Stimulated activated CD4-positive, alpha-beta T cell treated with anti-CD3 and anti-CD28 coated beads, Interleukin-4, amount 100 ng/mL, for 48 hours (primary cell): ENCODE measurements at regions not wholly inside any gene's neighbourhood (a gene's known extent, or its start where the extent isn't known, plus 50 kb on each side); places are given as distances from the start of the nearest gene placed in this dataset.
"Not testable (repeated sequence)": the region's sequence is repeated elsewhere in the genome, so short reads cannot be mapped to it uniquely, and the experiment has no call there.

Experiments used
- DNase-seq, 2 donors: peaks; one replicate each; pipeline ENCODE4 v3.0.0-alpha.2; 2020; ENCODE audit warnings: low read depth in 2 of 2

DNA sequence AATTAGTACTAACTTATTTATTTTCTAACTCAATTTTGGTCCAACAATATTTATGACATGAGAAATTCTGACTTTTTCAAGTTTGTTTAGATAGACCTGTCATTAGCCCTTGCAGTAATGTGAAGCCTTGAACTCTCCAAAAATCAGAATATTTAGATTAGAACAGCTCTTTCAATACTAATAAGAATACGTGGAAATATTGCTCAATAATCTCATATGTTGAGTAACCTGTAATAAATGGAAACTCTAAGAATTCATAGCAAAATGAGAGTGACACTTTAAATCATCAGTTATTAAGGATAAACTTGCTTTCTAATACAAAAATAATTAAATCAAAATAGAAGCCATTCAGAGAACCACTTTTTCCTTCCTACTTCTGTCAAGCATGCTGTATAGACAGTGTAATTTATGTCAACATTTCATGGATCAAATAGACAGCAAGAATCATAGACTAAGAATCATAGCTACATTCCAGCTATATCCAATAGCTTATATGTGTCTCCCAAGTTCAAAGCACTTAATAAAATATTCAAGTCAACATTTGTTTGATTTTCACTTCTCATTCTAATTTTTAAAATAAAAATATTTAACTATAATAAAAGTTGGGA lies 710.3 kb upstream of the SOX11 start:
- DNase-seq: no peak

GRCh38 chr2:4988444-4988843 lies 703.7 kb upstream of the SOX11 start:
- not testable (repeated sequence) for DNase-seq

DNA sequence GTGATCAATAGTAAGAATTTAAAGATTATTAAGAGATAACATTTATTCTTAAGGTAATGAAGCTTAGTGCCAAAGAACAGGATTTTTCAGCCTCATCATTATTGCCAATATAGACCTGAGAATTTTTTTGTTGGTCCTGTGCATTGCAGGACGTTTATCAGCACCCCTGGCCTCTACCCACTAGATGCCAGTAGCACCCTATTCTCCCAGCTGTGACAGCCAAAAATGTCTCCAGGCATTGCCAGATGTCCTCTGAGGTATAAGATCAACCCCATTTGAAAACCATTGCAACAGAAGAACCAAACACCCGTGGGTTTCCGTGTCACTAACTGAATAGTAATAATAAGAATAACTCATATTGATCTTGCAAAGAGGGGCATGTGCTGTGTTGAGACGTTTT lies 700.0 kb upstream of the SOX11 start:
- DNase-seq: no peak

DNA sequence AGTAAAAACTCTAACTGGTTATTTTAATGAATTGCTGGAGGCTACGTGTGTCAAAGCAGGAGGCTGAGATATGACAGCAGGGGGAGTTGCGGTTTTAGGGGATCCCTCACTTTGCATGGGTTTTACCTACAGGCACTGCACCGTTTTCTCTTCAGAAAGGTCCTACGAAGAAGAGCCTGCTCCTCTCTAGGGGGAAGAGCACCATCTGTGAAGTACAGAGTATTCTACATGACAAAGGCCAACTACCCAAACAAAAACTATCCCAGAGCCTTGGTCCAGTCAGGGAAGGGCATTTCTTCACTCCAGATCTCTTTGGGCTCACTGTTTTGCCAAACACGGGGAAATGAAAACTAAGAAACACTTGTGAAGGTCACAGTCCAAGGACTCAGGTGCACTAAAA lies 696.7 kb upstream of the SOX11 start:
- no peak for DNase-seq

DNA sequence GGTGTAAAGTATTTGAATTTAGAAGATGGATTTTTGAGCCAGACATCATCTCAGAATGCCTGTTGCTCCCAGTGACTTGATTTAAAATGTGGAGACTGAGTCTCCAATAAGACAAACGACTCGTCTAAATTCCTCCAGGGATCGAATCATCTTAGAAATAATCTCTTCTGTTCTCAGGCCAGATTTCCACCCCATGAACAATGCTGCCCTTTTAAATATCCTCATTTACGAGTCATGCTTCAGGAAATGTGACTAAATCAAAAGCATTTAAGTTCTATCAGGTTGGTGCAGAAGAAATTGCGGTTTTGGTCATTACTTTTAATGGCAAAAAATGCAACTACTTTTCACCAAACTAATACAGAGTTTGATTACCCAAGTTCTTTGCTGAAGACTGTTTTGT lies 684.6 kb upstream of the SOX11 start:
- no peak for DNase-seq

DNA sequence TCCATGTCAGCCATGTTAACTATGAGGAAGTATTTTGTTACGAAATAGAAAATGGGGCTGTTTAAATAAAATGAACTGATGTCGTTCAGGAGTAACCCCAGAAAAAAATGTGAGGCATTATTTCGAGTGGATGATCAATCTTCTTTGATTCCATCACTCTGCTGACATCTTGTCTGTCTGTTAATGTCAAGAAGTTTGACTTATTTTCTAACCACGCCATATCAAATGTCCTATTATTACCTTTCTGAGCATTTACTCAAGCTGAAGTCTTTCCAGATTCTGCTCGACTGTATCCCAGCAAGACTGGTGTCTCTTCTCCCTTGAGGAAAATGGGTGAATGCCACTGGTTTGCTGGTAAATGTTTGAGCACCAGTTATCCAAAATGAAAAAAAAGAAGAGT lies 672.9 kb upstream of the SOX11 start:
- no peak for DNase-seq

- DNase-seq: no peak
Measured at GRCh38 chr2:5020116-5020875, 671.9 kb upstream of the SOX11 start.

- no peak for DNase-seq
Measured at GRCh38 chr2:5021136-5021535, 671.0 kb upstream of the SOX11 start.

GRCh38 chr2:5022061-5022460 lies 670.1 kb upstream of the SOX11 start:
- no peak for DNase-seq

- DNase-seq: not testable (repeated sequence)
Measured at GRCh38 chr2:5022708-5023635, 669.2 kb upstream of the SOX11 start.

DNA sequence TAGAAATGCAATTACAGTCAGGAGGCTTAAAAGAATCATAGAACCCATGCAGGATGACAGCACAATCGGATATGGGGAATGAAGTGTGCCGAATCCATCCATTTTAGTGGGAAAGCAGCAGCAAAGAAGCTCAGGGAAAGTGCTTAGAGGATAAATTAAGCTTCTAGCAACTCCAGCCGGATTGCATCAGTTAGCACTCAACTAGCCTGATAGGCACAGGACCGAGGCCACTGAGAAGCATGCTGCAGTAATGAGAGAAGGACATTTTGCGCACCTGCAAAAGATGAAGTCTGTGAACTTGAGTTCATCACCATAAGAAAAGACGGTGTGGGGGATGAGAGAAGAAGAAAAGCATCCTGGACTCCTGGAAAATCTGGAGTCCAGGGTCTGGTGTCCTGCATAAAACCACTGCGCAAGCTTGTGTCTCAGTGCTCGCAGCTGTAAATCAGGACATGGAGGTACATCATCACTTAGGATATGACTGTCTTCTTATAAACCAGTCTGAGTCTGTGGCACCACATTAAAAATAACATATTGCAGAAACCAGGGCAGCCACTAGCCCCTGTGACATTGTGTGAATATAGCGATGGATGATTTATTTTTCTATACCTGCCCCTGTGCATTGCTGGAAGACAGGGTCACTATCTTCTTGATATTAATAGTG lies 665.5 kb upstream of the SOX11 start:
- no peak for DNase-seq

GRCh38 chr2:5035057-5035488 lies 657.1 kb upstream of the SOX11 start:
- no peak for DNase-seq

DNA sequence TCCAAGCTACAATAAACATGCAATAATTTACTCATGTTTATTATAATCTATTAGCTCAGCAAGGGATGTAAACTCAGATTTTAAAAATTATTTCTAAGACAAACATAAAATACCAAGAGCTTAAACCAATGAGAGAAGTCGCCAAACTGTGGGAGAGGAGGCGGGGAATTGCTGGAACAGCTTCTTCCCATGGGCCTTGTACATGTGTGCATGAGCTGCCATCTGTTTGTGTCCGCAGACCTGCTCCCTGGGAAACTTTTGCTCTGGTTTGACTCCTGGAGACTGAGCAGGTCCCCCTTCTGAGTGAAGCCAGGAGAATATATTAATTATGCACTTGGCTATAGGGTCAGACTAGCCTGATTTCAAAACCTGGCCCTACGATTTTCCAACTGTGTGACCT lies 655.9 kb upstream of the SOX11 start:
- DNase-seq: no peak

DNA sequence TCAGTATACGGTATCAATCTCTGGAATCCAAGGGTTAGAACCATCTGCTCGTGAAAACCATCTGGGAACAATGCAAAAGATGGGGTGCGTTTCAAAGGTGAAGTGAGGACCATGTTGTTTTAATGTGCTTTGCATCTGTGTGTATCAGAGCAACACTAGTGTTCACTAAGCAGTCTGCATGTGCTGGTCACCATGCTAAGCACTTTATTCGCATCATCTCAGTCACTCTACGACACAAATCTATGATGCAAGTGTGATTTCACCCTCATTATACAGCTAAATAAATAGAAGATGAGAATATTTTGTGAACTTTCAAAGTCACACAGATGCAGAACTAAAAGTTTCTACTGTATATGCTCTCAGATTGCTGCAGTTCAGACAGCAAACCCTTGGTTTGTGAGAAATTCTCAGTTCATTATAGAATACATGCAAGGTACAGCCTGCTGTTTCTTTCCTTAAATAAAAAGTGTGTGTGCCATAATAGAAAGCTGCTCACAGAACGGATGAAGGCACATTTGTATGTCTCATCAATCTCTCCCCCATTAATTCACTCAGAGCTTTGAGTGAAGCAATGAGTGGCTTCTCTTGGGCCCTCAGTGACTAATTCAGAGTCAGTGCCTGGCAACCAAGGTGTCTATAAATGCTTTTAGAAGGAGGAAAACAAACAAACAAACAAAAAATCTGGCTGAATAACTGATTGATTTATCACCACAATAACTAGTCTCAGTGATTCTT lies 652.8 kb upstream of the SOX11 start:
- no peak for DNase-seq

GRCh38 chr2:5040571-5040970 lies 651.6 kb upstream of the SOX11 start:
- DNase-seq: no peak

DNA sequence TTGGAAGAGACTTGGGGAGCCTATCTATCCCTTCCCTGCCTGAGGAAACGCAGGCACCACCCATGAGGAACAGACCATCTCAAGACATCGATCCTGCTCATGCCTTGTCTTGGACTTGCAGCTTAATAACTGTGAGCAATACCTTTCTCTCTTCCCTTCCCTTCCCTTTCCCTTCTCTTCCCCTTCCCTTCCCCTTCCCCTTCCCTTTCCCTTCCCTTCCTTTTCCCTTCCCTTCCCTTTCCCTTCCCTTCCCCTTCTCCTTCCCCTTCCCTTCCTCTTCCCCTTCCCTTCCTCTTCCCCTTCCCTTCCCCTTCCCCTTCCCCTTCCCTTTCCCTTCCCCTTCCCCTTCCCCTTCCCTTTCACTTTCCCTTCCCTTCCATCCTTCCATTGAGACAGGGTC lies 650.7 kb upstream of the SOX11 start:
- no peak for DNase-seq

- DNase-seq: no peak
Measured at GRCh38 chr2:5042666-5043440, 649.3 kb upstream of the SOX11 start.

DNA sequence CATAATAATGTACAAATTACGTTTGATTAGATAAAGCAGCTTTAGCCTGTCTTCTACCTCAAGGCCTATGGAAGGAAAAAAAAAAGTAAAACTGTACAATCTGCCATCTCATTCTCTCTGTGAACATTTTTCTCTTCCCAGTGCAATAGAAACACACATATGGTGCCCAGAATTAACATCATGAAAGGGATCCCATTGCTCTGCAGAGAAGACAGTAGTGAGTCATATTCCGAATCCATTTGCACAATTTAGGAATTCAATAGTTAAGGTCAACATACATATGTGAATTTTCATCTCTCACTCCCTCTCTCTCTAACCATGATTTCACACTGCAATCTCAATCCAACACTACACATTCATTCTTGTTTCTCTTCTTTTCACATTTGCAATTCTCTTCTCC lies 640.9 kb upstream of the SOX11 start:
- DNase-seq: no peak

GRCh38 chr2:5052905-5053304 lies 639.3 kb upstream of the SOX11 start:
- no peak for DNase-seq

DNA sequence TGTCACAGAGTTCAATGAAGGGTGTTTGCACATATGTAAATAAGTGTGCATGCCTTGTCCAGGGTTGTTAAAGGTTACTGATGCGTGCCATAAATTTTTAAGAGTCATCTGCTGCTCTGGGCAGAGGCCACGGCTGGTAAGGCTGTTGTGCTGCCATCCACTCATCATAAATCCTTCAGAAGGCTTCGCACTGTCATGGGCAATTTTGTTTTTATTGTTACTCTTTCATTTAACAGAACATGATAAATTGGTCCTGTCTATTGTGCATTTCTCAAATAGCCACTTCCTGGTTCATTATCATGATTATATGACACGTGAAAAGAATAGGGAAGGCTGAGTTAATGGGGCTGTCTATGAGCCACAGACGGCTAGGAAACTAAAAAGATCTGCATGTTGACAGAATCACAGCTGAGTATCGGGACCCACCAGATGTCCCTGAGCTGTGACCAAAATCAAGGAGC lies 634.3 kb upstream of the SOX11 start:
- DNase-seq: no peak
